ENCODE measurements at regions not wholly inside any gene's neighbourhood (a gene's known extent, or its start where the extent isn't known, plus 50 kb on each side); places are given as distances from the start of the nearest gene placed in this dataset.

- Histone ChIP-seq H3K4me3 (ENCODE audit: insufficient read depth, low read length, poor library complexity, severe bottlenecking) (no peak overlapping the region), H3K4me2 (ENCODE audit: low read depth, low read length, poor library complexity, severe bottlenecking) (no peak overlapping the region), H3K79me2 (ENCODE audit: insufficient read depth, low read length) (no peaks in the 10 kb centered on the region), H3K9ac (ENCODE audit: low read length) (no peak overlapping the region), H3K9me2 (replicated peaks; ENCODE audit: insufficient read depth, low read length) (no peaks in the 10 kb centered on the region), H3K27ac (ENCODE audit: low read depth, low read length) (no peak overlapping the region), H3F3A (ENCODE audit: insufficient read depth) (no peaks in the 10 kb centered on the region), H3K9me3 (ENCODE audit: insufficient read depth, low read length) (no peaks in the 10 kb centered on the region), H3K27me3 (ENCODE audit: low read length) (no peaks in the 10 kb centered on the region), H3K36me3 (ENCODE audit: low read length) (no peaks in the 10 kb centered on the region), H4K20me1 (ENCODE audit: low read depth, low read length) (no peaks in the 10 kb centered on the region), H2AFZ (ENCODE audit: low read depth, low read length, severe bottlenecking) (no peak overlapping the region)
- TF ChIP-seq CTCF (IDR thresholded peaks at IDR 0.05; ENCODE audit: insufficient read depth, low read length, poor library complexity, severe bottlenecking) (no peak), EZH2phosphoT487 (conservative IDR thresholded peaks at IDR 0.05; ENCODE audit: low read length) (no peak)
These were observed 113.7 kb downstream of the CDH26 start for GRCh38 chr20:60071965-60072364.

DNA sequence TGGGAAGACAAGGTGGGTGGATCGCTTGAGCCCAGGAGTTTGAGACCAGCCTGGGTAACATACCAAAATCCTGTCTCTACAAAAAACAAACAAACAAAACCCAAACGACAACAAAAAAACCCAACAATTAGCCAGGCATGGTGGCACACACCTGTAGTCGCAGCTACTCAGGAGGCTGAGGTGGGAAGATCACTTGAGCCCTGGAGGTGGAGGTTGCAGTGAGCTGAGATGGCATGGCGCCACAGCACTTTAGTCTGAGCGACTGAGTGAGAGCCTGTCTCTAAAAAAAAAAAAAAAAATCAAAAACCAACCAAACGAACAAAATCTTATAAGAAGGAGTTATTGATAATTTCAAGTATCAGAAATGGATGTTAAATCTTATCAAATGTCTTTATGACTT lies 114.9 kb downstream of the CDH26 start:
- H3K27me3 ChIP-seq (ENCODE audit: low read length), result no peaks in the 10 kb centered on the region
- H3K79me2 ChIP-seq (ENCODE audit: insufficient read depth, low read length), result no peaks in the 10 kb centered on the region
- H2AFZ ChIP-seq (ENCODE audit: low read depth, low read length, severe bottlenecking), result no peak overlapping the region
- no peak overlapping the region for H3K4me3 ChIP-seq (ENCODE audit: insufficient read depth, low read length, poor library complexity, severe bottlenecking)
- no peaks in the 10 kb centered on the region for H3K9me3 ChIP-seq (ENCODE audit: insufficient read depth, low read length)
- H3F3A ChIP-seq (ENCODE audit: insufficient read depth), result no peaks in the 10 kb centered on the region
- H4K20me1 ChIP-seq (ENCODE audit: low read depth, low read length), result no peaks in the 10 kb centered on the region
- H3K9me2 ChIP-seq (replicated peaks; ENCODE audit: insufficient read depth, low read length), result no peaks in the 10 kb centered on the region
- H3K36me3 ChIP-seq (ENCODE audit: low read length), result no peaks in the 10 kb centered on the region
- no peak overlapping the region for H3K9ac ChIP-seq (ENCODE audit: low read length)
- TF ChIP-seq EZH2phosphoT487 (conservative IDR thresholded peaks at IDR 0.05; ENCODE audit: low read length) (no peak), CTCF (IDR thresholded peaks at IDR 0.05; ENCODE audit: insufficient read depth, low read length, poor library complexity, severe bottlenecking) (no peak)
- no peak overlapping the region for H3K4me2 ChIP-seq (ENCODE audit: low read depth, low read length, poor library complexity, severe bottlenecking)
- H3K27ac ChIP-seq (ENCODE audit: low read depth, low read length), result no peak overlapping the region

DNA sequence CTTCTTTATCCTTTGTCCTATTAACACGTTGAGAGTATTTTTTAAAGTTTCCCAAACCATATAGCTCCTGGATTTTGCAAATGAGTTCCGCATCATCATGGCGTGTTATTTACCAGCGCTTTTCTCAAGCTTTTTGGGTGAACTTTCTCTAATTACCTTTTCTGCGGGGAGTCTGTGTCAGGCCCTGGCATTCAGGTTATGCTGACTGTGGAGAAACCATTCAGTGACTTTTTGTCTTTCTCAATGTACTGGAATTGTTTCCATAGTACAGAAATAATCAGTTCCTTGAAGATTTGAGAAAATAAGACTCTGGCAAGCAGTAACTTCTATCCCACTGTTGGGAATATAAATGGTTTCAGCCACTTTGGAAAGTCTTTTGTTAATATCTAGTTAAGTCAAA lies 115.3 kb downstream of the CDH26 start:
- Histone ChIP-seq H3K4me3 (ENCODE audit: insufficient read depth, low read length, poor library complexity, severe bottlenecking) (no peak overlapping the region), H4K20me1 (ENCODE audit: low read depth, low read length) (no peaks in the 10 kb centered on the region), H3K27me3 (ENCODE audit: low read length) (no peaks in the 10 kb centered on the region)

More for the DNA sequence above, 115.3 kb downstream of the CDH26 start:
- H2AFZ ChIP-seq (ENCODE audit: low read depth, low read length, severe bottlenecking), result no peak overlapping the region
- H3F3A ChIP-seq (ENCODE audit: insufficient read depth), result no peaks in the 10 kb centered on the region
- TF ChIP-seq EZH2phosphoT487 (conservative IDR thresholded peaks at IDR 0.05; ENCODE audit: low read length), result no peak
- no peak for TF ChIP-seq CTCF (IDR thresholded peaks at IDR 0.05; ENCODE audit: insufficient read depth, low read length, poor library complexity, severe bottlenecking)
- H3K9ac ChIP-seq (ENCODE audit: low read length), result no peak overlapping the region
- H3K4me2 ChIP-seq (ENCODE audit: low read depth, low read length, poor library complexity, severe bottlenecking), result no peak overlapping the region
- no peaks in the 10 kb centered on the region for H3K9me2 ChIP-seq (replicated peaks; ENCODE audit: insufficient read depth, low read length)
- H3K79me2 ChIP-seq (ENCODE audit: insufficient read depth, low read length), result no peaks in the 10 kb centered on the region
- H3K36me3 ChIP-seq (ENCODE audit: low read length), result no peaks in the 10 kb centered on the region
- H3K9me3 ChIP-seq (ENCODE audit: insufficient read depth, low read length), result no peaks in the 10 kb centered on the region
- H3K27ac ChIP-seq (ENCODE audit: low read depth, low read length), result no peak overlapping the region
